Jurkat, Clone E6-1 (cell line): ENCODE measurements at regions not wholly inside any gene's neighbourhood (a gene's known extent, or its start where the extent isn't known, plus 50 kb on each side); places are given as distances from the start of the nearest gene placed in this dataset.
"Not testable (repeated sequence)": the region's sequence is repeated elsewhere in the genome, so short reads cannot be mapped to it uniquely, and the experiment has no call there.

Source experiments
- DNase-seq: peaks from one replicate; pipeline ENCODE4 v3.0.0-alpha.2; 2011; ENCODE audit warnings: low read depth, low spot score
- H3K4me3 ChIP-seq: 2 replicates; pipeline ENCODE4 v1.5.1; 2011; ENCODE audit warnings: mild to moderate bottlenecking, low read length, control low read depth, moderate library complexity

- DNase-seq = no peak
- H3K4me3 ChIP-seq = no peak overlapping the region
Observed at GRCh38 chr4:116275006-116275405, 810.4 kb downstream of the TRAM1L1 start.

DNA sequence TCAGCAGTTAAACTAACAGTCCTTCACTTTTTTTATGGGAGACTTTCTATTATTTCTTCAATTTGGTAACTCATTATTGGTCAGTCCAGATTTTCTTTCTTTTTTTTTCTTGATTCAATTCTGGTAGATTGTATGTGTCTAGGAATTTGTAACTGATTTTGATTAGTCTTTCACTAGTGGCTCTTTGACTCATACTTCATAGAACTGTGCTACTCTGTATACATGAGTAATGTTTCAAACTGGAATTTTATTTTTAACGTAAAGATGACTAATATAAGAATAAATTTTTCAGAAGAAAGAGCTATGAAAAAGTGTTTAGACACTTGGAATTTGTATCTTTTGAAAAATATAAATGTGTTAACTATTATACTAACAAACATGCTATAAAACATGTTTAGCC lies 813.0 kb downstream of the TRAM1L1 start:
- DNase-seq = no peak

DNA sequence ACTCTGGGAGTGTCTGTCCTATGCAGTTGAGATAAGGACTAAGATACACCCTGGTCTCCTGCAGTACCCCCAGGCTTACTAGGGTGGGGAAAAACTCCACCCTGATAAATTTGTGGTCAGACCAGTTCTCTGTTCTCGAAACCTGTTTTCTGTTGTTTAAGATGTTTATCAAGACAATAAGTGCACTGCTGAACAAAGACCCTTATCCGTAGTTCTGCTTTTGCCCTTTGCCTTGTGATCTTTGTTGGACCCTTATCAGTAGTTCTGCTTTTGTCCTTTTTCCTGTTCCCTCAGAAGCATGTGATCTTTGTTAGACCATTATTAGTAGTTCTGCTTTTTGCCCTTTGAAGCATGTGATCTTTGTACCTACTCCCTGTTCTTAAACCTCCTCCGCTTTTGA lies 824.4 kb downstream of the TRAM1L1 start:
- not testable (repeated sequence) for DNase-seq

More for the DNA sequence above, 813.0 kb downstream of the TRAM1L1 start:
- no peak overlapping the region for H3K4me3 ChIP-seq

DNA sequence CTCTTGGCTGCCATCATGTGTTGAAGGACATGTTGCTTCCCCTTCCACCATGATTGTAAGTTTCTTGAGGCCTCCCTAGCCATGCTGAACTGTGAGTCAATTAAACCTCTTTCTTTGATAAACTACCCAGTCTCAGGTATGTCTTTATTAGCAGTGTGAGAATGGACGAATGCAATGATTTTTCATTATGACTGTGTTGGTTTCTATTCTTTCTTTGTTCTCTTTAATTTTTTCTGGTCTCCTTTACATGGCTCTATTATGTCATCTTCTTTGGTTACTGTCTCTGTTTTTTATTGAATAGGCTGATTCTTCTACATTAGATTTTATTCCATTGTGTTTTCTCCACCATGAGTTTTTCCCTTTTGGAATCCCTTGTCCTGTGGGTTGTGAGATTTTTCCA lies 840.6 kb downstream of the TRAM1L1 start:
- no peak for DNase-seq
- H3K4me3 ChIP-seq = no peak overlapping the region

More for the DNA sequence above, 824.4 kb downstream of the TRAM1L1 start:
- not testable (repeated sequence) for H3K4me3 ChIP-seq

- H3K4me3 ChIP-seq = no peak overlapping the region
- DNase-seq = no peak
Observed at GRCh38 chr4:116243431-116243830, 841.9 kb downstream of the TRAM1L1 start.

GRCh38 chr4:116233971-116234370 lies 851.4 kb downstream of the TRAM1L1 start:
- no peak for DNase-seq
- no peak overlapping the region for H3K4me3 ChIP-seq

DNA sequence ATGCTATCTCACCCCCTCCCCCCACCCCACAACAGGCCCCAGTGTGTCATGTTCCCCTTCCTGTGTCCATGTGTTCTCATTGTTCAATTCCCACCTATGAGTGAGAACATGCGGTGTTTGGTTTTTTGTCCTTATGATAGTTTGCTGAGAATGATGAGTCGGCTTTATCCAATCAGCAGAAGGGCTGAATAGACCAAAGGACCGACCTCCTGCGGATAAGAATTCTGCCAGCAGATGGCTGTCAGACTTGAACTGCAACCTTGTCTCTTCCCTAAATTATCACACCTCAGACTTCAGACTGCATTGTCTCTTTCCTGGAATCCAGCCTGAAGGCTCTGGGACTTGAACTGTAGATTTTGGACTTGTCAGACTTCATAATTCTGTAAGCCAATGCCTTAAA lies 853.4 kb downstream of the TRAM1L1 start:
- not testable (repeated sequence) for H3K4me3 ChIP-seq, DNase-seq

- no peak overlapping the region for H3K4me3 ChIP-seq
- DNase-seq = no peak
Observed at GRCh38 chr4:116229420-116229819, 856.0 kb downstream of the TRAM1L1 start.

DNA sequence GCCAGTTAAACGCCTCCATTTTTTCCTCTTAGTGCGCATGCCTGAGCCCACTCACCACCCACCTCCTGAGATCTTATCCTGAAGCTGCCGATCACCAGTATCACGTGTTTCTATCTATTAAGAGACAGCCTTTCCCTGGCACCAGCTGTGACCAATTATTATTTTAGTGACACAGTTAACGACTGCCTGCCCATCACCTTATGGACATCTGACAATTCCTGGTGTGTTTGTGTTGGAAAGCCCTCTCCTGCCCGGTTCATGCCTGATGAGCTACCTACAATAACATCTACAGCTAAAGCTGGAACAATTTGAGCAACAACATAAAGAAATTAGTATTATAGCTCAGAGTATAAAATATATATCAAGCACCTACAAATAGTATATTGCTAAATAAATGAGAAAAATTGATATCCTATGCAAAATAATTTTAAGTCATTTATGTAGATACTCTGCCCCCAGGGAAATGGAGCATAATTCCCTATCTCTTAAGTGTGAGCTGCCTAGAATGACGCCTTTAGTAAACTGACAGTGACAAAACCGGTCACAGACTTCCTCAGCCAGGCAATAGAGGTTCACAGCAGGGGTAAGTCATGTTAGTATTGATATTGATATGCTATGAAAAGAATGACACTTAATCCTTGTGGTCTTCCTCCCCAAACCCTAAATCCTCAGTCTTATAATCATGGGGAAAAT lies 862.2 kb downstream of the TRAM1L1 start:
- no peak for DNase-seq
- H3K4me3 ChIP-seq = no peak overlapping the region

- DNase-seq = no peak
- H3K4me3 ChIP-seq = no peak overlapping the region
Observed at GRCh38 chr4:116217781-116218180, 867.6 kb downstream of the TRAM1L1 start.

DNA sequence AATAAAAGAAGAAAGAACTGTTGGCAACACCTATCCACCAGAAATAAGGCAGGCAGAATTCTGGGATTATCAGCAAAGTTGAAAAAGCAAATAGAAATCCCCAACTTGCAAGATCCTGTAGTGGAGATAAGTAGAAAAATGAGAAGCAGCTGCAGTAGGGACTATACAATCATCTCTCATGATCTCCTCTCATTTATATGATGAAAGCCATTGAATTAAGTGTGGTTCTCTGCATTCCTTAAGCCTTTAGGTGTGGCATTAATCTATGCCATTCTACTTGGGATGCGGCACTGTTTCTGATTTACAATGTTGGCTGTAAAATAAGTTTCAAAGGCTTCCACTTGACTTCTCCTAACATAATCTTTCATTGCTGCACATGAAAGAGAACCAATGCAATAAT lies 869.8 kb downstream of the TRAM1L1 start:
- no peak for DNase-seq
- H3K4me3 ChIP-seq = no peak overlapping the region

DNA sequence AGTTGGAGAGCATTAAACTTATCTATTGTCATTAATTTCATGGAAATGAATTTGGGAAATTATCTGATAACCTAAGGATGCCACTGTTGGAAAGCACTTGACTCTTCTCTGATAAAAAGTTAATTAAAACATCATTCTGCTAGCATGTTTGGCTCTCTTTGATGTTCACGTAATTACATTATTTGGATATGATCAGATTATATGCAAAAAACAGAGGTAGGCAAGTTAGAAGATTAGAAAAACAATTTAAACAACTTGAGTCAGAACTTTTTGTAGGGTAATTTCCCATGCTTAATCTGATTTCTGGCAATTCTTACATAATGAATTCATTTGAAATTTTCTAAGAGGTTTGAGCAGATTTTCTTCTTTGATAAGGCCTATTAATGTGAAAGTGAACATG lies 882.9 kb downstream of the TRAM1L1 start:
- no peak overlapping the region for H3K4me3 ChIP-seq
- DNase-seq = no peak

- DNase-seq = no peak
Observed at GRCh38 chr4:116197317-116197809, 888.0 kb downstream of the TRAM1L1 start.

GRCh38 chr4:116183241-116183640 lies 902.1 kb downstream of the TRAM1L1 start:
- DNase-seq = no peak
- no peak overlapping the region for H3K4me3 ChIP-seq

More at GRCh38 chr4:116197317-116197809, 888.0 kb downstream of the TRAM1L1 start:
- no peak overlapping the region for H3K4me3 ChIP-seq

DNA sequence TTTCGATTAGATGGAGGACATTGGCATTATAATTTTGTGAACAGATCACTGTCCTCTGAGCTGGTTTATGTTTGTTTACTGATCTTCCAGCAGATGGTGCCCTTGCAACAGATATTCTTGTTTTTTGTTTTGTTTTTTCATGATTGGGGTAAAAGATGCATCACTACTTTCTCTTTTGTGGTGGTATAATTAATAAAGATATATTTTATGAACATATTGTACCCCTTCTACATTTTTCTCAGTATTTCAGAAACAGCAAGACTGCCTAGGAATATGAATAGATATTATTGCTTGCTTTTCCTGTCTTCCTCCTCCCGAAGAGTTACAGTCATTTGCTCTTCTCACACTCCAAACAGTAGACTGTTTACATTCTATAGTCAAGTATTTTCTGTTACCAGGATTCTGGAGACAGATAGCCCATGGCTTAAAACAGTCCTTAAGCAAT lies 905.2 kb downstream of the TRAM1L1 start:
- no peak for DNase-seq
- no peak overlapping the region for H3K4me3 ChIP-seq

GRCh38 chr4:116151371-116151770 lies 934.0 kb downstream of the TRAM1L1 start:
- DNase-seq, H3K4me3 ChIP-seq: not testable (repeated sequence)

- H3K4me3 ChIP-seq = no peak overlapping the region
- DNase-seq = no peak
Observed at GRCh38 chr4:116150152-116150551, 935.2 kb downstream of the TRAM1L1 start.

DNA sequence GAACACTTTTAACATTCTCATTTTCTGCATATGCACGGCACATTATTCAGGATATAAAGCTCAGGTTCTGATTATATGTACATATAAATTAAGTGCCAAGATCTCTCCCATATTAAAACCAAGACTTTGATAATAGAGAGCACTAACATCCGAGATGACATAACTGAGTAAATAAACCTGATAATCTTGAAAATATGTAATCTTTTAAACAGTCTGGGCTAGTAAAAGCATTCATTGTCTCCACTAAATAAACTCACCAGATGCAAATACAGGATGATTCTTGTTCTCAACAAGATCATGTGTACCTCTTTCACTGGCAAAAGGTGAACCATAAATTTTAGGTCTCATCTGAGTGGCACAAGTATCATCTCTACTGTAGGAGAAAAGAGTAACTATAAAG lies 942.2 kb downstream of the TRAM1L1 start:
- no peak for DNase-seq

DNA sequence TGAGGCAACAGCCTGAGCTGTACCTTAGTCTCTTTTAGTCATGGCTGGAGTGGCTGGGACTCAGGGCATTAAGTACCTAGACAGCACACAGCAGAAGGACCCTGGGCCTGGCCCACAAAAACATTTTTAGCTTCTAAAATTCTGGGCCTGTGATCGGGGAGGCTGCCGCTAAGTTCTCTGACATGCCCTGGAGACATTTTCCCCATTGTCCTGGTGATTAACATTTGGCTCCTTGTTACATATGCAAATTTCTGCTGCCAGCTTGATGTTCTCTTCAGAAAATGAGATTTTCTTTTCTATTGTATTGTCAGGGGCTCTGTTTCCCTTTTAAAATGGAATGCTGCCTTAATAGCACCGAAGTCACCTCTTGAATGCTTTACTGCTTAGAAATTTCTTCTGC lies 952.4 kb downstream of the TRAM1L1 start:
- DNase-seq = no peak
- H3K4me3 ChIP-seq = no peak overlapping the region

More for the DNA sequence above, 942.2 kb downstream of the TRAM1L1 start:
- no peak overlapping the region for H3K4me3 ChIP-seq

- DNase-seq = no peak
- no peak overlapping the region for H3K4me3 ChIP-seq
Observed at GRCh38 chr4:116126794-116127193, 958.6 kb downstream of the TRAM1L1 start.

- H3K4me3 ChIP-seq = no peak overlapping the region
- no peak for DNase-seq
Observed at GRCh38 chr4:116122124-116122523, 963.3 kb downstream of the TRAM1L1 start.
